ENCODE measurements at regions not wholly inside any gene's neighbourhood (a gene's known extent, or its start where the extent isn't known, plus 50 kb on each side); places are given as distances from the start of the nearest gene placed in this dataset.

GRCh38 chr21:32197896-32198295 lies 81.0 kb downstream of the MIS18A start:
- no peak for TF ChIP-seq EZH2 (IDR thresholded peaks at IDR 0.05; ENCODE audit: low read length, unreplicated experiment)
- no peak for TF ChIP-seq CTCF (conservative IDR thresholded peaks at IDR 0.05; ENCODE audit: low read depth, low read length)
- TF ChIP-seq EZH2phosphoT487 (IDR thresholded peaks at IDR 0.05; ENCODE audit: borderline replicate concordance, low read length), result no peak
